GM12878 (cell line): ENCODE measurements at regions not wholly inside any gene's neighbourhood (a gene's known extent, or its start where the extent isn't known, plus 50 kb on each side); places are given as distances from the start of the nearest gene placed in this dataset.

ENCODE experiments used
- ATAC-seq: fragments of 200-7000 bp; cut with Tn5 transposase; 3 replicates; pipeline ENCODE4 v1.9.1; 2020; ENCODE audit warnings: mild to moderate bottlenecking, moderate library complexity
- BruUV-seq: library from RNA; stranded (reverse); fragments of 400-500 nt; replicated peaks from 2 replicates; lab custom pipeline; 2021; lab: Mats Ljungman, UMichigan
- CTCF ChIA-PET: fragments of 300-600 bp; sonication (Branson Sonifier 250); formaldehyde crosslinking; extraction: SDS; loops from one replicate; lab custom pipeline; 2021; ENCODE audit warnings: inconsistent platforms; lab: Yijun Ruan, JAX
- POLR2A ChIA-PET: fragments of 350-600 bp; formaldehyde crosslinking; extraction: SDS; loops from one replicate; lab custom pipeline; 2021; ENCODE audit warnings: inconsistent platforms; lab: Charles Lee
- RAD21 ChIA-PET: fragments of 300-600 bp; sonication (Branson Sonifier 250); formaldehyde crosslinking; loops from one replicate; lab custom pipeline; 2023; ENCODE audit warnings: antibody characterized with exemption; ENCODE audit not compliant: unreplicated experiment; lab: Charles Lee
- SMC1A ChIA-PET: fragments of 300-600 bp; sonication (Branson Sonifier 250); formaldehyde crosslinking; loops from one replicate; lab custom pipeline; 2023; ENCODE audit not compliant: unreplicated experiment, uncharacterized antibody; lab: Charles Lee
- DNase-seq: peaks from one replicate; pipeline ENCODE4 v3.0.0-alpha.2; 2011; ENCODE audit warnings: low read depth, low spot score
- FAIRE-seq: peaks from 3 replicates; lab custom pipeline; 2011; peaks lifted over from hg19 to GRCh38; lab: Jason Lieb, UNC
- H2AFZ ChIP-seq: 2 replicates; pipeline ENCODE4 v1.6.0; 2011; ENCODE audit warnings: low read depth, low read length, control low read depth; ENCODE audit not compliant: control insufficient read depth
- H3K27ac ChIP-seq: 2 replicates; pipeline ENCODE4 v1.5.1; 2011; ENCODE audit warnings: control low read depth; ENCODE audit not compliant: control insufficient read depth, insufficient read depth
- H3K27me3 ChIP-seq, 2 experiments: replicated peaks in 1 of 2; 2 replicates each; pipeline versions ENCODE4 v1.6.0 to v1.6.1; 2011; ENCODE audit warnings: low read length in 1 of 2; ENCODE audit not compliant: control insufficient read depth in 2 of 2, insufficient read depth in 2 of 2
- H3K36me3 ChIP-seq, 2 experiments: 2 replicates each; pipeline ENCODE4 v1.5.1; 2011; ENCODE audit warnings: low read length in 1 of 2; ENCODE audit not compliant: control insufficient read depth in 2 of 2, insufficient read depth in 2 of 2
- H3K4me1 ChIP-seq: 2 replicates; pipeline ENCODE4 v1.6.1; 2011; ENCODE audit warnings: mild to moderate bottlenecking, low read length, moderate library complexity, mixed read lengths; ENCODE audit not compliant: control insufficient read depth, insufficient read depth
- H3K4me2 ChIP-seq: 2 replicates; pipeline ENCODE4 v1.6.0; 2011; ENCODE audit warnings: control low read depth; ENCODE audit not compliant: control insufficient read depth, insufficient read depth
- H3K4me3 ChIP-seq: fragments of 200-600 bp; sonication (generic); 2 replicates; pipeline ENCODE4 v1.5.1; 2016
- H3K79me2 ChIP-seq: 2 replicates; pipeline ENCODE4 v1.6.0; 2011; ENCODE audit warnings: low read length; ENCODE audit not compliant: control insufficient read depth, insufficient read depth
- H3K9ac ChIP-seq: 2 replicates; pipeline ENCODE4 v1.8.0; 2011; ENCODE audit warnings: low read length, control low read depth, mixed read lengths; ENCODE audit not compliant: control insufficient read depth, insufficient read depth
- H3K9me3 ChIP-seq: replicated peaks from 3 replicates; pipeline ENCODE4 v1.5.1; 2011; ENCODE audit warnings: mild to moderate bottlenecking, low read length; ENCODE audit not compliant: control insufficient read depth, insufficient read depth
- H4K20me1 ChIP-seq: 2 replicates; pipeline ENCODE4 v1.6.0; 2011; ENCODE audit not compliant: control insufficient read depth, insufficient read depth
- ATF2 ChIP-seq: IDR thresholded peaks from 2 replicates; pipeline ENCODE4 v1.6.1; 2012; ENCODE audit warnings: low read length, inconsistent platforms
- EED ChIP-seq: sonication (generic); IDR thresholded peaks from 2 replicates; pipeline ENCODE4 v1.6.1; 2016; ENCODE audit warnings: antibody characterized with exemption, low read depth
- MLLT1 ChIP-seq: fragments of 450-650 bp; IDR thresholded peaks from 2 replicates; pipeline ENCODE4 v1.6.1; 2016; ENCODE audit warnings: mild to moderate bottlenecking
- MXI1 ChIP-seq: fragments of 150-350 bp; IDR thresholded peaks from 2 replicates; pipeline ENCODE4 v1.6.1; 2011; ENCODE audit warnings: low read depth, mild to moderate bottlenecking, inconsistent platforms, low read length, improper control_type of control experiment
- NFYB ChIP-seq: IDR thresholded peaks from 2 replicates; pipeline ENCODE4 v1.6.1; 2011; ENCODE audit warnings: low read depth, mild to moderate bottlenecking, low read length, improper control_type of control experiment, moderate library complexity; ENCODE audit not compliant: insufficient read depth
- NR2C1 ChIP-seq: fragments of 450-650 bp; IDR thresholded peaks from 2 replicates; pipeline ENCODE4 v1.6.1; 2017; ENCODE audit warnings: antibody characterized with exemption, mild to moderate bottlenecking, moderate library complexity
- PAX8 ChIP-seq: fragments of 450-650 bp; IDR thresholded peaks from 2 replicates; pipeline ENCODE4 v1.6.1; 2017; ENCODE audit warnings: mild to moderate bottlenecking, moderate library complexity
- PKNOX1 ChIP-seq: fragments of 450-650 bp; IDR thresholded peaks from 2 replicates; pipeline ENCODE4 v1.6.1; 2016; ENCODE audit warnings: mild to moderate bottlenecking
- RCOR1 ChIP-seq: conservative IDR thresholded peaks from 2 replicates; pipeline ENCODE4 v1.6.1; 2012; ENCODE audit warnings: low read depth, low read length, improper control_type of control experiment
- RELA ChIP-seq: fragments of 450-650 bp; IDR thresholded peaks from 2 replicates; pipeline ENCODE4 v1.8.0; 2014; ENCODE audit warnings: borderline replicate concordance; ENCODE audit not compliant: partially characterized antibody
- TCF3 ChIP-seq: IDR thresholded peaks from 2 replicates; pipeline ENCODE4 v1.6.1; 2012; ENCODE audit warnings: low read depth, mild to moderate bottlenecking, low read length, borderline replicate concordance; ENCODE audit not compliant: insufficient read depth
- TCF7 ChIP-seq: IDR thresholded peaks from 2 replicates; pipeline ENCODE4 v1.6.1; 2014; ENCODE audit warnings: antibody characterized with exemption, borderline replicate concordance
- ZBTB11 ChIP-seq: fragments of 450-650 bp; formaldehyde crosslinking; IDR thresholded peaks from 2 replicates; pipeline ENCODE4 v1.5.0; 2022; ENCODE audit warnings: mild to moderate bottlenecking, missing genetic modification characterization
- WGBS: methylation state at CpG from one replicate; pipeline ENCODE4 v1.1.6; 2016; ENCODE audit warnings: low lambda C conversion rate; ENCODE audit not compliant: insufficient replicate concordance, insufficient coverage; ENCODE audit errors: missing lambda C conversion rate; 5-methylcytosine and 5-hydroxymethylcytosine counted together
- in situ Hi-C: fragments of 300-500 bp; cut with MboI; formaldehyde crosslinking; loops from 9 replicates; pipeline ENCODE4 v1.14.3; 2018; ENCODE audit warnings: mixed read lengths
- intact Hi-C: fragments of 100-400 bp; cut with micrococcal nuclease; formaldehyde crosslinking; loops from one replicate; pipeline ENCODE4 v1.14.2; 2022; ENCODE audit not compliant: unreplicated experiment

GRCh38 chr18:42513441-42513840 is 558.4 kb downstream of the PIK3C3 start:
- FAIRE-seq (no peak), DNase-seq (no peak), ATAC-seq (no peak)
- intact Hi-C loops (loop anchor here (10.0 kb wide), 1 partner anchor 399 kb away; no protein-coding TSS in a partner anchor), in situ Hi-C loops (no loop called here)
- Histone ChIP-seq H3K9ac (no peak overlapping the region), H4K20me1 (no peaks in the 10 kb centered on the region), H3K27me3 (no peaks in the 10 kb centered on the region), H3K4me1 (no peaks in the 10 kb centered on the region), H3K79me2 (no peaks in the 10 kb centered on the region), H3K36me3 (no peaks in the 10 kb centered on the region), H2AFZ (no peak overlapping the region), H3K27ac (no peak overlapping the region), H3K4me2 (no peak overlapping the region), H3K9me3 (no peaks in the 10 kb centered on the region), H3K4me3 (no peak overlapping the region)
- ChIA-PET CTCF (interaction anchor here (1.2 kb wide), 1 partner anchor 18 kb away, joined by 3 read pairs; no protein-coding TSS in a partner anchor), POLR2A (interaction anchor here (0.6 kb wide), 1 partner anchor 1934 kb away, joined by 3 read pairs; no protein-coding TSS in a partner anchor), SMC1A (interaction anchor here (0.7 to 1.9 kb wide), 2 partner anchors 11 to 403 kb away, joined by 3 to 7 read pairs; no protein-coding TSS in a partner anchor), RAD21 (no interaction called here)
- BruUV-seq, result no TSS peak
- WGBS, result 0% methylated on average over 1 of the region's 1 CpG
- TF ChIP-seq EED, result no peak
- no peak for TF ChIP-seq MXI1
- TF ChIP-seq RCOR1, result no peak
- TF ChIP-seq ZBTB11 (CRISPR knock-in tag), result no peak
- no peak for TF ChIP-seq PAX8
- TF ChIP-seq NFYB, result no peak
- TF ChIP-seq PKNOX1, result no peak
- no peak for TF ChIP-seq RELA
- no peak for TF ChIP-seq TCF7
- TF ChIP-seq ATF2, result no peak
- no peak for TF ChIP-seq TCF3
- TF ChIP-seq NR2C1, result no peak
- TF ChIP-seq MLLT1, result no peak
- TF ChIP-seq, all 136 proteins: peak for 0
